ENCODE measurements at regions not wholly inside any gene's neighbourhood (a gene's known extent, or its start where the extent isn't known, plus 50 kb on each side); places are given as distances from the start of the nearest gene placed in this dataset.
"Not testable (repeated sequence)": the region's sequence is repeated elsewhere in the genome, so short reads cannot be mapped to it uniquely, and the experiment has no call there.

- DNase-seq; H3K27ac Mint-ChIP-seq; H3K4me1 Mint-ChIP-seq; H3K36me3 Mint-ChIP-seq; POLR2A ChIA-PET; H3K27me3 Mint-ChIP-seq; ATAC-seq (ENCODE audit: low read depth); H3K4me3 Mint-ChIP-seq; H3K9me3 Mint-ChIP-seq: not testable (repeated sequence)
Measured at GRCh38 chr1:25171013-25171412, 61.3 kb downstream of the SYF2 start.

- Mint-ChIP-seq H3K4me1 (no peaks in the 10 kb centered on the region), H3K27ac (no peak overlapping the region), H3K27me3 (peaks cover 14% of the 10 kb centered on the region), H3K36me3 (no peaks in the 10 kb centered on the region), H3K9me3 (no peaks in the 10 kb centered on the region), H3K4me3 (no peak overlapping the region)
- POLR2A ChIA-PET = no interaction called here
- DNase-seq (no peak), ATAC-seq (ENCODE audit: low read depth) (no peak)
Measured at GRCh38 chr1:25170439-25170838, 61.9 kb downstream of the SYF2 start.

GRCh38 chr1:25169610-25170009 lies 62.7 kb downstream of the SYF2 start:
- Mint-ChIP-seq H3K4me3 (no peak overlapping the region), H3K4me1 (no peaks in the 10 kb centered on the region), H3K9me3 (no peaks in the 10 kb centered on the region), H3K27me3 (peaks cover 17% of the 10 kb centered on the region), H3K36me3 (no peaks in the 10 kb centered on the region), H3K27ac (no peak overlapping the region)
- ATAC-seq (ENCODE audit: low read depth) = no peak
- DNase-seq = no peak
- POLR2A ChIA-PET = no interaction called here

- H3K4me1 Mint-ChIP-seq = no peaks in the 10 kb centered on the region
Measured at GRCh38 chr1:25169168-25169567, 63.1 kb downstream of the SYF2 start.

GRCh38 chr1:25168193-25169071 lies 63.9 kb downstream of the SYF2 start:
- Mint-ChIP-seq H3K36me3 (no peaks in the 10 kb centered on the region), H3K27ac (no peak overlapping the region), H3K4me1 (no peaks in the 10 kb centered on the region), H3K27me3 (peaks cover 20% of the 10 kb centered on the region), H3K4me3 (no peak overlapping the region), H3K9me3 (peaks cover 1% of the 10 kb centered on the region)
- POLR2A ChIA-PET = no interaction called here
- DNase-seq = no peak
- ATAC-seq (ENCODE audit: low read depth) = no peak

More at GRCh38 chr1:25169168-25169567, 63.1 kb downstream of the SYF2 start:
- no peak for DNase-seq
- Mint-ChIP-seq H3K9me3 (peaks cover under 1% of the 10 kb centered on the region), H3K36me3 (no peaks in the 10 kb centered on the region), H3K27me3 (peaks cover 19% of the 10 kb centered on the region), H3K27ac (no peak overlapping the region), H3K4me3 (no peak overlapping the region)
- POLR2A ChIA-PET = no interaction called here
- ATAC-seq (ENCODE audit: low read depth) = no peak

DNA sequence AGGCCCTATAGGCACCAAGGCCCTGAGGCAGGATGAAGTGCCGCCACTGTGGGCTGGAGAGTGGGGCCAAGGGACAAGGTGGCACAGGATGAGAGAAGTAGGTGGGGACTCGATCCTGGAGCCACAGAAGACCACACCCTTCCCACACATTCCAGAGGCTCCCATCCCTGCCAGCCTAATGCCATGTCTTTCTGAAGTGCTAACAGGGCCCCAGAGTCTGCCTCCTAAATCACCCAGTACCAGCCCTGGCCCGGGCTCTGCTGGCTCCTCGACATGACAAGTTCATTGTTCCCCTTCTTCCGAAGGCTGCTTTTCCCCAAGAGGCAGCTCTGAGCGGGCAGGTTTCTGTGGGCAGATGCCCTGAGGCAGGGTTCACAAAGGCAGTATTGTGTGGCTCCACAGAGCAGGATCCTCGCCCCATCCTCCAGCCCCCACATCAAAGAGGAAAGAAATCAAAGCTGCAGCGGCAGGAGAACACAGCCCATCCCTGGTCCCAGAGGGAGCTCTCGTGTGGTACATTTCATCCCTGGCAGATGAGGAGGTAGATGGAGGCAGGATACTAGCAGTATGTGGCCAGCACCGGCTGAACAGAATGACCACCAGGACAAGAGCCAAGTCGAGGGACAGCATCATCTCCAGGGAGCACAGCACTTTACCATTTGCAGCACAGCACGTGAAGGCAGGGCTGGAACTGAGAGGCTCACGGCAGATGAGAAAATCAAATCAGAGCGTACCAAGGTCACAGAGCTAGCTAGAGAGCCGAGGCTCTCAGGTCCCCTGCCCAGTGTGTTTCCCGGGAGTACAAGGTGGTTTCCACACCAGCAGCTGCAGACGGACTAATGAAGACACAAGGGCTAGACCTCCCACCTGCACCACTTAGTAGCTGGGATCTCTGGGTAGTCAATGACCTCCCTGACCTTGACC lies 64.8 kb downstream of the SYF2 start:
- H3K4me1 Mint-ChIP-seq = no peaks in the 10 kb centered on the region
- H3K27me3 Mint-ChIP-seq = peaks cover 20% of the 10 kb centered on the region
- DNase-seq (no peak), ATAC-seq (ENCODE audit: low read depth) (no peak)
- POLR2A ChIA-PET = no interaction called here
- peaks cover 1% of the 10 kb centered on the region for H3K9me3 Mint-ChIP-seq
- H3K4me3 Mint-ChIP-seq = no peak overlapping the region
- H3K27ac Mint-ChIP-seq = no peak overlapping the region
- no peaks in the 10 kb centered on the region for H3K36me3 Mint-ChIP-seq

GRCh38 chr1:25166847-25167246 lies 65.5 kb downstream of the SYF2 start:
- H3K4me3 Mint-ChIP-seq = no peak overlapping the region
- H3K27ac Mint-ChIP-seq = no peak overlapping the region
- POLR2A ChIA-PET = no interaction called here
- no peaks in the 10 kb centered on the region for H3K4me1 Mint-ChIP-seq
- ATAC-seq (ENCODE audit: low read depth) (no peak), DNase-seq (no peak)
- peaks cover 1% of the 10 kb centered on the region for H3K9me3 Mint-ChIP-seq
- H3K36me3 Mint-ChIP-seq = no peaks in the 10 kb centered on the region
- peaks cover 20% of the 10 kb centered on the region for H3K27me3 Mint-ChIP-seq

- Mint-ChIP-seq H3K36me3 (no peaks in the 10 kb centered on the region), H3K4me1 (no peaks in the 10 kb centered on the region), H3K27me3 (peaks cover 44% of the 10 kb centered on the region), H3K27ac (no peak overlapping the region), H3K9me3 (peaks cover 1% of the 10 kb centered on the region), H3K4me3 (no peak overlapping the region)
- DNase-seq (no peak), ATAC-seq (ENCODE audit: low read depth) (no peak)
- POLR2A ChIA-PET = no interaction called here
Measured at GRCh38 chr1:25163986-25164385, 68.3 kb downstream of the SYF2 start.

DNA sequence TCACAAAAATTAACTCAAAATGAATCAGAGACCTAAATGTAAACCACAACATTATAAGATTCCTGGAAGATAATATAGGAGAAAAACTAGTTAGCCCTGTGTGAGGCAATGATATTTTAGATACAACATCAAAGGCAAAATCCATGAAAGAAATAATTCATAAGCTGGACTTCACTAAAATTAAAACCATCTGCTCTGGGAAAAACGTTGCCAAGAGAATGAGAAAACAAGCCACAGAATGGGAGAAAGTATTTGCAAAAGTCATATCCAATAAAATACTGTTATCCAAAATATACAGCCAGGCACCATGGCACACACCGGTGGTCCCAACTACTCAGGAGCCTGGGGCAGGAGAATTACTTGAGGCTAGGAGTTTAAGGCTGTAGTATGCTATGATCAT lies 70.3 kb downstream of the SYF2 start:
- Mint-ChIP-seq H3K4me3 (no peak overlapping the region), H3K36me3 (no peaks in the 10 kb centered on the region), H3K27ac (no peak overlapping the region), H3K4me1 (no peaks in the 10 kb centered on the region), H3K9me3 (peaks cover 4% of the 10 kb centered on the region), H3K27me3 (peaks cover 54% of the 10 kb centered on the region)
- POLR2A ChIA-PET = interaction anchor here (0.7 kb wide), 1 partner anchor 1151 kb away, joined by 3 read pairs; no protein-coding TSS in a partner anchor
- DNase-seq (no peak), ATAC-seq (ENCODE audit: low read depth) (no peak)

DNA sequence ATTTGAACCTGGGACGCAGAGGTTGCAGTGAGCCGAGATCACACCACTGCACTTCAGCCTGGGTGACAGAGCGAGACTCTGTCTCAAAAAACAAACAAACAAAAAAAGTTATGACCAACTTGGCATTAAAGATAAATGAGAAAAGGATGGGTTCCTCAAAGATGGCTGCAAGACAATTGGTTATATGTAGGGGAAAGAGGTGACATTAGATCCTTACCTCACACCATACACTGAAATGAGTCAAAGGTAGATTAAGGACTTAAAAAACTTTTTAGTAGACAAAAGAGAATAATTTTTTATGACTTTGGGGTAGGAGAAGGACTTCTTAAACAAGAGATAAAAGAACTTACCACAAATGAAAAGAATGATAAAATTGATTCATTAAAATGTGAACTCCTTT lies 74.5 kb downstream of the SYF2 start:
- DNase-seq (no peak), ATAC-seq (ENCODE audit: low read depth) (no peak)
- POLR2A ChIA-PET = no interaction called here
- Mint-ChIP-seq H3K27ac (no peak overlapping the region), H3K4me1 (no peaks in the 10 kb centered on the region), H3K9me3 (peaks cover 5% of the 10 kb centered on the region), H3K27me3 (peaks cover 64% of the 10 kb centered on the region), H3K4me3 (no peak overlapping the region), H3K36me3 (no peaks in the 10 kb centered on the region)

- H3K27me3 Mint-ChIP-seq = peaks cover 57% of the 10 kb centered on the region
- H3K4me1 Mint-ChIP-seq = peaks cover 7% of the 10 kb centered on the region
- H3K36me3 Mint-ChIP-seq = no peaks in the 10 kb centered on the region
- H3K27ac Mint-ChIP-seq = no peak overlapping the region
- POLR2A ChIA-PET = no interaction called here
- H3K9me3 Mint-ChIP-seq = peaks cover 1% of the 10 kb centered on the region
- DNase-seq (no peak), ATAC-seq (ENCODE audit: low read depth) (no peak)
- no peak overlapping the region for H3K4me3 Mint-ChIP-seq
Measured at GRCh38 chr1:25150985-25151495, 81.3 kb downstream of the SYF2 start.

DNA sequence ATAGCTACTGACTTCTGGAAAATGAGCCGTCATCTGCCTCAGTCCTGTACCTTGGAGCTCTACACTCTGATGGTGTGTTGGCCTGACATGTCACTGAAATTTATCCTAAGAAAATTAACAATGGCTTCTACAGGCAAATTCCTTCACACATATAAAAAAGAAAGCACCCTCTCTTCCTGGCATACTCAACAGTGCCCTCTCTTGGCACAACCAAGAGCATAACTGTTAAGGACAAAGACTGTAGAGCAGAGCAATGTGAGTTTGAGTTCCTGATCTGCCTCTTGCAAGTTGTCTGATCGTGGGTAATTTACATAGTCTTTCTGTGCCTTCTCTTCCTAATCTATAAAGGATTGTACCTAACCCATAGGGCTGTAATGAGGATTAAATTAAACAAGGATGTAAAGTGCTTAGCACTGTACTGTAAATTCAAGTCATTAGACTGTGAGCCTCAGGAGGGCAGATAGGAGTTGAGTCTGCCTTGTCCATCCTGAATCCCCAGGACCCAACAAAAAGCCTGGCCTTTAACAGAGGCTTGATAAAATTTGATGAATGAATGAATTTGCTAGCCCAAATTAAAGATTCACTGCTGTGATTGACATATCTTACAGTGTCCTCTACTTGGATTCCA lies 83.5 kb downstream of the SYF2 start:
- Mint-ChIP-seq H3K36me3 (no peaks in the 10 kb centered on the region), H3K9me3 (no peaks in the 10 kb centered on the region), H3K4me3 (no peak overlapping the region), H3K4me1 (peaks cover 7% of the 10 kb centered on the region), H3K27me3 (peaks cover 42% of the 10 kb centered on the region), H3K27ac (no peak overlapping the region)
- POLR2A ChIA-PET = no interaction called here
- ATAC-seq (ENCODE audit: low read depth) (peak; percentile 63), DNase-seq (no peak)

DNA sequence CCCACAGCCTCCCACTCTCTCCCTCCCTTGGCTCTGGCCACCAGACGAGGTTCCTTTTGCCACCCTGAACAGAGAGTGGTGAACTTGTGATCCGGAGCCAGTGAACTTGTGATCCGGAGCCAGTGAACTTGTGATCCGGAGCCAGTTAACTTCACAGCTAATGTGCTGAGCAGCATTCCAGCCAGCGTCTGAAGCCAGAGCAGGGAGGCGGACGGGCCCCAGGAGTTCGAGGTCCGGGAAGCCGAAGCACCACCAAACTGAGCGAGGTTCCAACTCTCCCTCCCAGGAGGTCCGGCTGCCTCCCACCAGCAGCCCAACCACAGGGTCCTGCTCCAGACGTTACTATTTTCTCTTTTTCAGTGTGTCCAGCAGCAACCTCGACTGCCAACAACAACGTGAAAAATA lies 85.8 kb downstream of the SYF2 start:
- peaks cover 32% of the 10 kb centered on the region for H3K27me3 Mint-ChIP-seq
- H3K4me3 Mint-ChIP-seq = no peak overlapping the region

More for the DNA sequence above, 85.8 kb downstream of the SYF2 start:
- H3K27ac Mint-ChIP-seq = no peak overlapping the region
- no peaks in the 10 kb centered on the region for H3K9me3 Mint-ChIP-seq
- ATAC-seq (ENCODE audit: low read depth) (no peak), DNase-seq (no peak)
- POLR2A ChIA-PET = no interaction called here
- H3K4me1 Mint-ChIP-seq = peaks cover 7% of the 10 kb centered on the region
- no peaks in the 10 kb centered on the region for H3K36me3 Mint-ChIP-seq

Measured in activated naive CD8-positive, alpha-beta T cell treated with anti-CD3 and anti-CD28 coated beads, Interleukin-2, amount 10 ng/mL, durations not matched to agents 7 days and 5 days (primary cell).